ENCODE measurements at regions not wholly inside any gene's neighbourhood (a gene's known extent, or its start where the extent isn't known, plus 50 kb on each side); places are given as distances from the start of the nearest gene placed in this dataset.

GRCh38 chr6:90859056-90859455 lies 272.2 kb upstream of the MAP3K7 start:
- TF ChIP-seq CTCF (IDR thresholded peaks at IDR 0.05; ENCODE audit: low read depth, low read length), result no peak
- no peak for TF ChIP-seq MAX (IDR thresholded peaks at IDR 0.05; ENCODE audit: low read depth, low read length)
- TF ChIP-seq POLR2A (IDR thresholded peaks at IDR 0.05; ENCODE audit: extremely low read depth, insufficient read length), result no peak
- TF ChIP-seq MYC (IDR thresholded peaks at IDR 0.05; ENCODE audit: low read depth, low read length), result no peak
